ENCODE measurements at regions not wholly inside any gene's neighbourhood (a gene's known extent, or its start where the extent isn't known, plus 50 kb on each side); places are given as distances from the start of the nearest gene placed in this dataset.

- no peak overlapping the region for H3K27ac ChIP-seq (ENCODE audit: low read depth in 1 of 2, low read length in 2 of 2)
- no peaks in the 10 kb centered on the region for H3K9me3 ChIP-seq (ENCODE audit: control insufficient read depth in 4 of 4, low read length in 3 of 4)
- H3K4me1 ChIP-seq (ENCODE audit: control insufficient read depth in 4 of 4, insufficient read depth in 4 of 4, low read length in 3 of 4): no peaks in the 10 kb centered on the region
- no peaks in the 10 kb centered on the region for H3K27me3 ChIP-seq (ENCODE audit: control insufficient read depth in 4 of 4, insufficient read depth in 4 of 4, low read length in 3 of 4)
- no peak overlapping the region for H3K4me3 ChIP-seq (ENCODE audit: low read depth in 1 of 3, low read length in 3 of 3)
- no peak for TF ChIP-seq TAF1 (conservative IDR thresholded peaks at IDR 0.05)
- TF ChIP-seq MAX (IDR thresholded peaks at IDR 0.05): no peak
- TF ChIP-seq ATF3 (IDR thresholded peaks at IDR 0.05): no peak
- TF ChIP-seq FOXA1 (IDR thresholded peaks at IDR 0.05): no peak
- no peak for TF ChIP-seq JUND (IDR thresholded peaks at IDR 0.05)
- no peak for TF ChIP-seq RAD21 (IDR thresholded peaks at IDR 0.05)
- TF ChIP-seq FOXA2 (IDR thresholded peaks at IDR 0.05): no peak
- no peak for TF ChIP-seq YY1 (IDR thresholded peaks at IDR 0.05)
- TF ChIP-seq ZBTB33 (IDR thresholded peaks at IDR 0.05): no peak
- no peak for DNase-seq (ENCODE audit: low spot score)
- WGBS: 90% methylated on average over 4 of the region's 4 CpGs
- H3K9ac ChIP-seq (ENCODE audit: low read depth in 1 of 2, low read length in 2 of 2): no peak overlapping the region
- H3K36me3 ChIP-seq (ENCODE audit: control insufficient read depth in 4 of 4, insufficient read depth in 3 of 4, low read depth in 1 of 4, low read length in 3 of 4): no peaks in the 10 kb centered on the region
Measured at GRCh38 chr1:192887426-192887825, 78.6 kb downstream of the RGS2 start.

GRCh38 chr1:192888574-192888973, 79.7 kb downstream of the RGS2 start:
- no peak overlapping the region for H3K4me3 ChIP-seq (ENCODE audit: low read depth in 1 of 3, low read length in 3 of 3)
- no peaks in the 10 kb centered on the region for H3K36me3 ChIP-seq (ENCODE audit: control insufficient read depth in 4 of 4, insufficient read depth in 3 of 4, low read depth in 1 of 4, low read length in 3 of 4)
- no peak overlapping the region for H3K27ac ChIP-seq (ENCODE audit: low read depth in 1 of 2, low read length in 2 of 2)
- no peak overlapping the region for H3K9ac ChIP-seq (ENCODE audit: low read depth in 1 of 2, low read length in 2 of 2)
- no peaks in the 10 kb centered on the region for H3K4me1 ChIP-seq (ENCODE audit: control insufficient read depth in 4 of 4, insufficient read depth in 4 of 4, low read length in 3 of 4)
- TF ChIP-seq MAX (IDR thresholded peaks at IDR 0.05): no peak
- no peak for TF ChIP-seq JUND (IDR thresholded peaks at IDR 0.05)
- no peak for TF ChIP-seq ZBTB33 (IDR thresholded peaks at IDR 0.05)
- TF ChIP-seq RXRA (IDR thresholded peaks at IDR 0.05): no peak
- no peak for TF ChIP-seq GABPA (IDR thresholded peaks at IDR 0.05 in 1 of 2, conservative IDR thresholded peaks at IDR 0.05 in 1 of 2)
- no peak for TF ChIP-seq REST (IDR thresholded peaks at IDR 0.05)
- TF ChIP-seq FOXA2 (IDR thresholded peaks at IDR 0.05): no peak
- no peak for TF ChIP-seq FOXA1 (IDR thresholded peaks at IDR 0.05)
- no peak for TF ChIP-seq ATF3 (IDR thresholded peaks at IDR 0.05)
- TF ChIP-seq EGR1 (IDR thresholded peaks at IDR 0.05; ENCODE audit: low read depth in 2 of 2): no peak
- WGBS: 94% methylated on average over 3 of the region's 3 CpGs
- H3K9me3 ChIP-seq (ENCODE audit: control insufficient read depth in 4 of 4, low read length in 3 of 4): no peaks in the 10 kb centered on the region
- no peak for DNase-seq (ENCODE audit: low spot score)
- no peaks in the 10 kb centered on the region for H3K27me3 ChIP-seq (ENCODE audit: control insufficient read depth in 4 of 4, insufficient read depth in 4 of 4, low read length in 3 of 4)
